ENCODE measurements at regions not wholly inside any gene's neighbourhood (a gene's known extent, or its start where the extent isn't known, plus 50 kb on each side); places are given as distances from the start of the nearest gene placed in this dataset.

DNA sequence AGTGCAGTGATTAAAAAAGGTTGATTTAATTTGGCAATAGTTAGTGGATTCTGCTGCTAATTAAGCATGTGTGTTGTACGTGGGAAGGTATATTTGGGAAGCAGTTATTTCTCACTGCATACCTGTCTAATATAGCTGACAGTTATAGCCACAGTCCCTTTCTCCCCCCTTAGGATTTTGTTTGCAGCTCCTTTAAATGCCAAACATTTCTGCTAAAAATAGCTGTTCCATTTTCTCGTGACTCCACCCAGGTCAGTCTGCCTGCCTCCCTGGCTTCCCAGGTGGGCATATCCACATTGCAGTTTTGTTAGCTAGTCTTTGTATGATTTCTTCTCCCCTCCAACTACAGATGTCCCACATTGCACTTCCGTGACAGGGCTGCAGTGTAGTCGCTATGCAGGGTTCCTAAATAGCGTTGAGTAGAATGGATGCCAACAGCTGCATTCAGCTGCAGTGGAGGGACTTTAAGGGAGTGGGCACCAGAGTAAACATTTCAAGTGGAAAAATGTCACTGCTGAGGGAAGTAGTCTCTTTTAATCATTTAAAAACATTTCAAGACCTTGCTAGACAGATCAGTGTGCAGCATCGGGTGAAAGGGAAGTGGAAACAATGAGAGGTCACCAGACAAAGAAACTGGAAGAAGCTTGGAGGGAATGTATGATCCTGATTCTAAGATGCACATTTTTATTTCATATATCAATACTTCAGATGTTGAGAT, 326.3 kb downstream of the RAPGEF2 start:
- H3K9me3 Mint-ChIP-seq: no peaks in the 10 kb centered on the region
- intact Hi-C loops (cut with micrococcal nuclease): no loop called here
- POLR2A ChIA-PET: no interaction called here
- H3K27me3 Mint-ChIP-seq: peaks cover 4% of the 10 kb centered on the region
- H3K27ac Mint-ChIP-seq: no peak overlapping the region
- H3K36me3 Mint-ChIP-seq: no peaks in the 10 kb centered on the region
- CTCF ChIA-PET: no interaction called here
- DNase-seq: no peak
- H3K4me1 Mint-ChIP-seq (ENCODE audit: low read depth): peaks cover 6% of the 10 kb centered on the region
- H3K4me3 Mint-ChIP-seq: no peak overlapping the region

DNA sequence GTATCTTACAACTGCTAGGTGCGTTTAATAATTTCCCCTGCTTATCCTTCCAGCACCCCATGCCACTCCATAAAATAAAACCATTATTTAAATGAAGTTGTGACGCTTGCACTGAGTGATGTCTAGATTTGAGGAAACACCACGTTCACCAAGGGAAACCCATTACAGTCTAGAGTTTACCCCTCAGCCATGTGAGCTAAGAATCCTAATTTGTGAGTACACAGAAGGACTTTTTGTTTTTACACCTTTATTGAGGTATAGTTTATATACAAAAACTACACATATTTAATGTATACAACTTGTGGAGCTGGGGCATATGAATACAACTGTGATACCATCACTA, 326.8 kb downstream of the RAPGEF2 start:
- DNase-seq: no peak
- Mint-ChIP-seq H3K27ac (no peak overlapping the region), H3K27me3 (peaks cover 4% of the 10 kb centered on the region), H3K4me3 (no peak overlapping the region), H3K4me1 (ENCODE audit: low read depth) (peaks cover 6% of the 10 kb centered on the region), H3K36me3 (no peaks in the 10 kb centered on the region), H3K9me3 (no peaks in the 10 kb centered on the region)
- ChIA-PET POLR2A (no interaction called here), CTCF (no interaction called here)
- intact Hi-C loops (cut with micrococcal nuclease): no loop called here

DNA sequence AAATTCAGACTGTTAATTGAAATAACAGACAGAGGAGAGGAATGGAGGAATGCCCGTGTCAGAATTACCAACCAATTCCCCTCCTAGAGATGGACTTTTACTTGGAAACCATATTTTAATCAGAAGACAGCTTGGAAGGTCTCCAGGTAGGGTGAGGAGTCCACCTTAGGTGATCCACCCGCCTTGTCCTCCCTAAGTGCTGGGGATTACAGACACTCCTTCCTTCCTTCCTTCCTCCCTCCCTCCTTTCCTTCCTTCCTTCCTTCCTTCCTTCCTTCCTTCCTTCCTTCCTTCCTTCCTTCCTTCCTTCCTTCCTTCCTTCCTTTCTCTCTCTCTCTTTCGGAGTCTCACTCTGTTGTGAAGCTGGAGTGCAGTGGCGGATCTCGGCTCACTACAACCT, 328.0 kb downstream of the RAPGEF2 start:
- no peaks in the 10 kb centered on the region for H3K36me3 Mint-ChIP-seq

DNA sequence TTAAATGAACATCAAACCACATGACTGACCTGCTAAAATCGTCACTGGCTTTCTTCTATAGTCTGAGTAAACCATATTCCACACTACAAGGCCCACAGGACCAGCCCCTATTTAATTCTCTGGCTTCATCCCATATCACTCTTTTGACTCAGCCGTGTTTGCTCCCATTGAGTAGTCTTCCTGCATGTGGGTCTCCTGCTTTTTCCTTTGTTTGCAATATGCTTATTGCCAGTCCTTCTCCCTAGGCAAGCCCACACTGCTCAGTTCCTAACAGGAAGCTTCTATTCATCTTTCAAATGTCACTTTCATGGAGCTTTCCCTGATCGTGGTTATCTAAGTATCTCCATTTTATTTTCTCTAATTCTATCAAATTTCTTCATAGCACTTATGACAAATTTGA, 329.6 kb downstream of the RAPGEF2 start:
- intact Hi-C loops (cut with micrococcal nuclease): no loop called here
- Mint-ChIP-seq H3K27me3 (peaks cover 7% of the 10 kb centered on the region), H3K36me3 (no peaks in the 10 kb centered on the region), H3K27ac (no peak overlapping the region), H3K4me1 (ENCODE audit: low read depth) (peaks cover 10% of the 10 kb centered on the region), H3K9me3 (no peaks in the 10 kb centered on the region), H3K4me3 (no peak overlapping the region)
- POLR2A ChIA-PET: no interaction called here
- CTCF ChIA-PET: interaction anchor here (0.7 kb wide), 1 partner anchor 55 kb away, joined by 3 read pairs; no protein-coding TSS in a partner anchor
- DNase-seq: no peak

More for the DNA sequence above, 328.0 kb downstream of the RAPGEF2 start:
- no peaks in the 10 kb centered on the region for H3K9me3 Mint-ChIP-seq
- POLR2A ChIA-PET: no interaction called here
- intact Hi-C loops (cut with micrococcal nuclease): no loop called here
- H3K27ac Mint-ChIP-seq: no peak overlapping the region
- H3K4me3 Mint-ChIP-seq: no peak overlapping the region
- peaks cover 7% of the 10 kb centered on the region for H3K27me3 Mint-ChIP-seq
- peaks cover 10% of the 10 kb centered on the region for H3K4me1 Mint-ChIP-seq (ENCODE audit: low read depth)
- CTCF ChIA-PET: no interaction called here
- no peak for DNase-seq

DNA sequence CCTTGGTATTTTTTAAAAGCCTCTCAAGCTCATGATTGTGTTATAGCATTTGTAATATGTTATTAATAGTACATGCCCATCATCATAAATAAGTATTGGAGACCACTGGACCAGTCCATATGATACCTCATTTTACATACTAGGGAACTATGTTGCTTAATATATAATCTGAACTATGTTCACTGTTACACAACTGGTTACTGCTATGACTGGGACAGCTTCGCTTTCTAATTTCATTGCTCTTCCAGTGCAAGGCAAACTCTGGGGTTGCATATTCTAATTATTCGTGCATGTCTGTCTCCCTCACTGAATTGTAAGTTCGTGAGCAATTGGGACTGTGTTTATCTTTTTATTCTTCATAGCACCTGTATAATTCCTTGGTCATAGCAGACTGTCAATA, 330.5 kb downstream of the RAPGEF2 start:
- CTCF ChIA-PET: no interaction called here

DNA sequence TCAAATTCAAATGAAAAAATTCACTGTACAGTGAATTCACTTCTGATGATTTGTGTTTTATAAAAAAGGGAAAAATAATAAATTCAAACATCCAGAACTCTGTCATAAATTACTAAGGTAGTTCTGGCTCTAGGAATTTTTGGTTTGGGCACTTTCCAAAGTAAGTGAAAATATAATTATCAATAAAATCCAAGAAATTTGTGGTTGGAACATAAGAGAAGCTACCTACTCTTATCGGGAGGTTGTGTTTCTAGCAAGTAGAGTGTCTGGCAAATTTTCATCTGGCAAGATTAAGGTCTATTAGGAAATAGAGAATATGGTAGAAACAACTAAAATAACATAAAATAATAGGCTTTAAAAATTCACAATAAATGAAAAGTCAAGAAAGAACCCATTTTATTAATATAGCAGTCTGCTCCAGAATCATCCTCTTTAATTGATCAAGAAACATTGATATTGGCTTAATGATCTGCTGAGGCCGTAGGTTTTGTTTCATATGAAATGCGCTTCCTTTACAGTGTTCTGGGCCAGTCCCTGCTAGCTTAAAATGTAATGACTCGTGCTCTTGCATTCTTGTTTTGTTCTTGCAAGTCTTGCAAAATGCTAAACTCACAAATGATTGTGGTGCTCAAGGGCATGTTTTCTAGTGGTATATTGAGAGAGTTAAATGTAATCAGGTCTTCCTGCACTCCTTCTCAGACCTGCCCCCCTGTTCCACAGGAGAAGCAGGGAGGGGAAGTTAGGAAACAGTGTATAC, 331.4 kb downstream of the RAPGEF2 start:
- intact Hi-C loops (cut with micrococcal nuclease): no loop called here

More for the DNA sequence above, 330.5 kb downstream of the RAPGEF2 start:
- POLR2A ChIA-PET: no interaction called here
- H3K9me3 Mint-ChIP-seq: no peaks in the 10 kb centered on the region
- H3K27me3 Mint-ChIP-seq: peaks cover 8% of the 10 kb centered on the region
- peaks cover 10% of the 10 kb centered on the region for H3K4me1 Mint-ChIP-seq (ENCODE audit: low read depth)
- H3K4me3 Mint-ChIP-seq: no peak overlapping the region
- no peaks in the 10 kb centered on the region for H3K36me3 Mint-ChIP-seq
- no peak for DNase-seq
- intact Hi-C loops (cut with micrococcal nuclease): no loop called here
- no peak overlapping the region for H3K27ac Mint-ChIP-seq

DNA sequence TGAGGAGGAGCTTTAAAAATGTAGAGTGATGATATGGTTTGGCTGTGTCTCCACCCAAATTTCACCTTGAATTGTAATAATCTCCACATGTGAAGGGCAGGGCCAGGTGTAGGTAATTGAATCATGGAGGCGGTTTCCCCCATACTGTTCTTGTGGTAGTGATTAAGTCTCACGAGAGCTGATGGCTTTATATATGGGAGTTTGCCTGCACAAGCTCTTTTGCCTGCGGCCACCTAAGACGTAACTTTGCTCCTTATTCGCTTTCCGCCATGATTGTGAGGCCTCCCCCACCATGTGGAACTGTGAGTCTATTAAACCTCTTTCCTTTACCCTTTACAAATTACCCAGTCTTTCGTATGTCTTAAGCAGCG, 332.0 kb downstream of the RAPGEF2 start:
- Mint-ChIP-seq H3K36me3 (no peaks in the 10 kb centered on the region), H3K27ac (no peak overlapping the region), H3K4me3 (no peak overlapping the region), H3K9me3 (no peaks in the 10 kb centered on the region), H3K27me3 (peaks cover 7% of the 10 kb centered on the region), H3K4me1 (ENCODE audit: low read depth) (peaks cover 4% of the 10 kb centered on the region)
- ChIA-PET POLR2A (no interaction called here), CTCF (no interaction called here)
- intact Hi-C loops (cut with micrococcal nuclease): no loop called here
- DNase-seq: no peak

More for the DNA sequence above, 331.4 kb downstream of the RAPGEF2 start:
- Mint-ChIP-seq H3K27me3 (peaks cover 7% of the 10 kb centered on the region), H3K4me3 (no peak overlapping the region), H3K9me3 (no peaks in the 10 kb centered on the region), H3K27ac (no peak overlapping the region), H3K4me1 (ENCODE audit: low read depth) (peaks cover 9% of the 10 kb centered on the region), H3K36me3 (no peaks in the 10 kb centered on the region)
- POLR2A ChIA-PET: no interaction called here
- CTCF ChIA-PET: no interaction called here
- DNase-seq: no peak

DNA sequence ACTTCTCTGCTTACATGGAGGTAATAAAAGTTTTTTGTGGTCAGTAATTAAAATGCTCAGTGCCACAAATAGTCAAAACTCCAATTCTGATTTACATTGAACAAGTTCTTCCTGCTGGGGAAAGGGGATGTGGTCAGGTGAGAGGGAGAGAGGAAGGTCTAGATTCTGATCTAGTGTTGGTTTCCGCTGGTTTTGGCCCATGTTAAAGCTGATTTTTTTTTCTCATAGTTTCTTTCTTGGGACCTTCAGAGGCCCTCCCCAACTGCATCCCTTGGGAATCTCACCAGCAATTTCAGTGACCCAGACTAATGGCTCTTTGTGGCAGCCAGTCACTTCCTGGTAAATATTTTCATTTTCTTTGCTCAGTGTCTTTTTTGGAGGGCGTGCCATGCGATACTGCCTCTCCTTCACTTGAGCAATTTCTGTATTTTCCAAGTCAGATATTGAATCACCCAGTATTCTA, 332.7 kb downstream of the RAPGEF2 start:
- peaks cover 7% of the 10 kb centered on the region for H3K27me3 Mint-ChIP-seq
- intact Hi-C loops (cut with micrococcal nuclease): no loop called here
- ChIA-PET POLR2A (no interaction called here), CTCF (no interaction called here)
- H3K27ac Mint-ChIP-seq: no peak overlapping the region
- no peak for DNase-seq
- H3K4me1 Mint-ChIP-seq (ENCODE audit: low read depth): peaks cover 4% of the 10 kb centered on the region
- H3K9me3 Mint-ChIP-seq: no peaks in the 10 kb centered on the region
- H3K4me3 Mint-ChIP-seq: no peak overlapping the region
- H3K36me3 Mint-ChIP-seq: no peaks in the 10 kb centered on the region

DNA sequence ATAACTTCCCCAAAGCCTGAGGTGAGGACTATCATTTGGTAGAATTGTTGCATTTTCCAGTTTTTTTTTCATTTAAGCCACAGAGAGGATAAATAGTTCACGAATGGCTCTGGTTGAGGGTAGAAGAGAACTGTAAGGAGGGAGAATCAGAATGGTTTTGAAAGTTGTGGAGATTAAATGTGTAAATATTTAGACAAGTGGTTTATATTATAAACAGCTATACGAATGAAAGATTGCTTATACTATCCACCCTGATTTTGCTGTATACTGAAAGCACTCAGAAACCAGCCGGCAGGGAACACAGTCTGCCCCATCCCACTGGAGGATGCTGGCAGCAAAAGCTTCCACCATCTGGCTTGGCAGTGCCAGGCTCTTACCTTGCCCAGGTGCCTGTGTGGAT, 341.1 kb downstream of the RAPGEF2 start:
- H3K27ac Mint-ChIP-seq: no peak overlapping the region
- POLR2A ChIA-PET: no interaction called here

DNA sequence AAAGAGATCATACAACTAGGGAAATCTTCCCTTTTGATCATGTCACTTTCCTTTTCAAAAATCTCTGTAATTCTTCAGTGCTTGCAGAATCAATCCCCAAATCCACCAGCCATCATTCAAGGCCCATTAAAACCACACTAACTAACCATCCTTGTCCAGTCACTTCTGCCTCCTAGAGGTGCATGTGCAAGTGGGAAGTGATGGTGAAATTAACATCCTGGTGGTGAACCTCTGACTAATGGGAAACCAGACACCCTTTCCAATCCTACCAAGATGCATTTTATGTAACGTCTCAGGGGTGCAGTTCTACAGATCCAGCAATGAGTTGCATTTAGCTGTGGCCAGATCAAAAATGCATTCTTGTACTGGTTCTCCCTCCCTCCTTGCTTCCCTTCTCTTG, 341.8 kb downstream of the RAPGEF2 start:
- intact Hi-C loops (cut with micrococcal nuclease): loop anchor here (5.0 kb wide), 3 partner anchors 267 to 777 kb away; no protein-coding TSS in a partner anchor
- Mint-ChIP-seq H3K4me3 (no peak overlapping the region), H3K9me3 (no peaks in the 10 kb centered on the region), H3K4me1 (ENCODE audit: low read depth) (no peaks in the 10 kb centered on the region), H3K36me3 (no peaks in the 10 kb centered on the region), H3K27me3 (peaks cover 8% of the 10 kb centered on the region), H3K27ac (no peak overlapping the region)
- no peak for DNase-seq
- ChIA-PET POLR2A (no interaction called here), CTCF (no interaction called here)

More for the DNA sequence above, 341.1 kb downstream of the RAPGEF2 start:
- intact Hi-C loops (cut with micrococcal nuclease): no loop called here
- no peak for DNase-seq
- no peaks in the 10 kb centered on the region for H3K9me3 Mint-ChIP-seq
- CTCF ChIA-PET: no interaction called here
- H3K27me3 Mint-ChIP-seq: peaks cover 8% of the 10 kb centered on the region
- H3K4me1 Mint-ChIP-seq (ENCODE audit: low read depth): no peaks in the 10 kb centered on the region
- no peaks in the 10 kb centered on the region for H3K36me3 Mint-ChIP-seq
- H3K4me3 Mint-ChIP-seq: no peak overlapping the region

DNA sequence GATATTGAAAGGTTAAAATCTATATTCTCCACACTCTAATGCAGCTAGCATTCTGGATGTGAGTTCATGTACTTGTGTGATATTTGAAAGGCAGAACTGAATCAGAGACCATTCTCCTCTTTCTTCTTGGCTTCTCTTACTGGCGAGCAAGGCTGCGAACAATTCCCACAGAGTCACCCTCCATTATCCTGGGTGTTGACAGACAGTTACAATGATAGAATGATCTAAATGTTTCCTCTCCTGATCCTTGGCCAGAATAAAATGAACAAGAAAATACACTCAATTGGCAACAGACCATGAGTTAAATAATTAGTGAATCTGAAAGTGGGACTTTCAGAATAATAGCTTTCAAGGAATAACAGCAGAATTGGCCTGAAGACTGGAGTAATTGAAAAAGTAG, 342.8 kb downstream of the RAPGEF2 start:
- intact Hi-C loops (cut with micrococcal nuclease): loop anchor here (1.0 to 5.0 kb wide), 6 partner anchors 239 to 1192 kb away; no protein-coding TSS in a partner anchor
- no peaks in the 10 kb centered on the region for H3K4me1 Mint-ChIP-seq (ENCODE audit: low read depth)
- no peak overlapping the region for H3K27ac Mint-ChIP-seq
- H3K36me3 Mint-ChIP-seq: no peaks in the 10 kb centered on the region
- no peak for DNase-seq
- peaks cover 8% of the 10 kb centered on the region for H3K27me3 Mint-ChIP-seq
- H3K9me3 Mint-ChIP-seq: no peaks in the 10 kb centered on the region
- H3K4me3 Mint-ChIP-seq: no peak overlapping the region
- ChIA-PET POLR2A (no interaction called here), CTCF (interaction anchor here (0.6 kb wide), 1 partner anchor 256 kb away, joined by 3 read pairs; no protein-coding TSS in a partner anchor)

DNA sequence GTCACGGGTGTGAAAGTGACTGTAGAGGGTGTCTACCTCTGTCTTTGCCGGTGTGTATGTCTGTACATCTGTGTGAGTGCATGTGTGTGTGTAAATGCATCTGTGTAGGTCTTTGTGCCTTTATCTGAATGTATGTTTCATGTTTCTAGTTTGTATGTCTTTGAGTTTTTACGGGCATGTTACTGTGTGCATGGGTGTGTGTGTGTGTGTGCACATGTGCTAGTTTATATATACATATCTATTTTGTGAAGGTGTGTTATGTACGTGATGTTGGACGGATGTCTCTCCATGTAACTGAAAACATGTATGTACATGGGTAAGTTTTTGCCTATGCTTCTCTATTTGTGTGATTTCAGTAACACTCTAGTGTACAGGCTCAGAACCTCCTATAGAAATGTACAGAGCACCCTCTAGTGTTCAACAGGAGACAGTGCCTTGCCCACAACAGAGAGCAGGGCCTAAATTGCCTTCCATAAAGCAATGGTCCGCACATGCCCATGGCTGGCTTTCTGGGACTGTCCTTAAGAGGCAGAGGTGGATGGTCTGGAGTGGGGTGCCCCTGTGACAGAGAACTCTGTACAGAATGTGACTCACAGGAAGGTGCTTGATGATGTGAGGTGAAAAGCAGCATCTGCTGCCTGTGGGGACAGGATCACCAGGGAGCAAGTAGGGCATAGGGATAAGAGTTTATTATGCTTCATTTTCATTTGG, 343.5 kb downstream of the RAPGEF2 start:
- POLR2A ChIA-PET: no interaction called here

More for the DNA sequence above, 343.5 kb downstream of the RAPGEF2 start:
- no peaks in the 10 kb centered on the region for H3K4me1 Mint-ChIP-seq (ENCODE audit: low read depth)
- no peak overlapping the region for H3K27ac Mint-ChIP-seq
- CTCF ChIA-PET: interaction anchor here (0.6 kb wide), 1 partner anchor 257 kb away, joined by 3 read pairs; no protein-coding TSS in a partner anchor
- H3K4me3 Mint-ChIP-seq: no peak overlapping the region
- peak; percentile 28 for DNase-seq
- H3K27me3 Mint-ChIP-seq: peaks cover 9% of the 10 kb centered on the region
- intact Hi-C loops (cut with micrococcal nuclease): loop anchor here (1.0 to 5.0 kb wide), 6 partner anchors 240 to 1193 kb away; no protein-coding TSS in a partner anchor
- no peaks in the 10 kb centered on the region for H3K36me3 Mint-ChIP-seq
- no peaks in the 10 kb centered on the region for H3K9me3 Mint-ChIP-seq

Data from activated CD4-positive, alpha-beta memory T cell treated with anti-CD3 and anti-CD28 coated beads for 36 hours (primary cell).